H54 (cell line): ENCODE measurements at regions not wholly inside any gene's neighbourhood (a gene's known extent, or its start where the extent isn't known, plus 50 kb on each side); places are given as distances from the start of the nearest gene placed in this dataset.

Source experiments
- DNase-seq: peaks from one replicate; pipeline ENCODE4 v3.0.0; 2011; ENCODE audit warnings: low spot score, mixed read lengths; ENCODE audit not compliant: insufficient read length
- FAIRE-seq: peaks from 3 replicates; lab custom pipeline; 2011; peaks lifted over from hg19 to GRCh38; lab: Jason Lieb, UNC
- POLR2A ChIP-seq: IDR thresholded peaks from 2 replicates; pipeline ENCODE4 v1.6.1; 2011; ENCODE audit warnings: low read depth, mild to moderate bottlenecking, low read length

- no peak for DNase-seq
- TF ChIP-seq POLR2A: no peak
- no peak for FAIRE-seq
Measured at GRCh38 chr13:111559612-111560403, 239.4 kb downstream of the TEX29 start.

- no peak for FAIRE-seq
Measured at GRCh38 chr13:111561091-111561781, 240.8 kb downstream of the TEX29 start.

DNA sequence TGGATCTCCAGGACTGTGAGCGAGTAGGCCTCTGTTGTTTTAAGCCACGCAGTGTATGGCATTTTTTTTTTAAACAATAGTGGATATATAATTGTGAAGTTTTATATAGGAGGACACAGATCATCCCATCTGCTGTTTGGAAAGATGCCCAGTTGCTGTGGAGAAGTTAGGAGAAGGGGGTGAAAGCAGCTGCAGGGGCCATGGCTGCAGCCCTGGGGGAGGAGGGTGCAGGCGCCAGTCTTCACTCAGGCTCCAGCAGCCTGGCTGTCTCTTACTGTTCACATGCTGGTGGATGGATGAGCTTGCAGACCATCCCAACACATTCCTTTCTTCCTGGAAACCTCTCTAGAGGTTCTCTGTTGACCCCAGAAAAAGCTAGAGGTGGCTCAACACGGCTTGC is 242.3 kb downstream of the TEX29 start:
- DNase-seq (no peak), FAIRE-seq (no peak)
- no peak for TF ChIP-seq POLR2A

More at GRCh38 chr13:111561091-111561781, 240.8 kb downstream of the TEX29 start:
- no peak for DNase-seq
- no peak for TF ChIP-seq POLR2A

DNA sequence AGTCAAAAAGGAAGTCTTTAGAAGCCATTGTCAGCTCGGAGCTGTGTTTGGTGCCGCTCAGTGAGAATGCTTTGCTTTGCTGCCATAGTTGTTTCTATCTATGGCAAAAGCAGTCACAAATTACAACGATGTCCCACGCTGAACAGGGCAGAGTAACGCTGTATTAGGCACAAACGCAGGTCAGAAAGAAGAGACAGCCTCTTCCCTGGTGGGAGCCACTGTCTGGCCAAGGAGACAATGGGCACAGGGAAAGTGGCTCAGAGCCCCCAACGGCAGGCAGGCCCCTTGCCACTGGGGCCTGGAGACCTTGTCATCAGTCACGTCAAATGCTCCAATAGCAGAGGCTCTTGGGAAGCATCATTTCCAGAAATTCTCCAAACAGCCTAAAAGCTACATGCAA is 244.2 kb downstream of the TEX29 start:
- TF ChIP-seq POLR2A: no peak
- FAIRE-seq: no peak
- no peak for DNase-seq

DNA sequence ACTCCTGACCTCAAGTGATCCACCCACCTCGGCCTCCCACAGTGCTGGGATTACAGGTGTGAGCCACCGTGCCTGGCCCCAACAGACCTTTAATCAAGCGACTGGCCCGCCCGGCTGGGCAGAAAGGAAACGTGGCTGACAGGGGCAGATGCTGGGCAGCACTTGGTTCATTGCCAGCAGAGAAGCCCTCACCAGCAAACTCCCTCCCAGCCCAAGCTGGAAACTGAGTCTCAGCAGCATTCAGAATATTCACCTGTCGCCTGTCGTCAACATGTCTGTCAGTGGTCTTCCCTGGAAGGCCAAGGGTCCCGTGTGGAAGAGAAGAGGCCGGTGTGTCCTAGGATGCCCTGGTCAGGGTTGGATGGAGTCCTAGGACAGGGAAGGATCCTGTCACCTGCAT is 245.0 kb downstream of the TEX29 start:
- TF ChIP-seq POLR2A: no peak
- FAIRE-seq (no peak), DNase-seq (no peak)

DNA sequence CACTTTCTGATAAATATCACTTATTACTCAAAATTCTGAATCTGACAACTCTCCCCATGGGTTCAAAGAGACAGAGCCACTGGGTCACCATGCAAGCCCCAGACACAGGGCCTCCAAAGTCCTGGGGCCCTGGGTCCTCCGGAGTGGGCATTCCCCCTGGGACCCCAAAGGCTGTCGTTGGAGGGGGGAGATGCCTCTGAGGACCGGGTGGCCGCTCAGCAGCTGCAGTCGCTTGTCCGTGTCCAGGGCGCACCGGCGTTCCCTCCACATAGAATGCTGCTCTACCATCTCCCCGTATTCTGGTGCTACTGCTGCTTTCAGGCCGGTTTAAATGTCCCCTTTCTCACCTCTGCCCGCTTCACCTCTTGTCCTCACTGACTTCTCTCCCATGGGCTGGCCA is 246.1 kb downstream of the TEX29 start:
- DNase-seq: no peak
- no peak for FAIRE-seq
- no peak for TF ChIP-seq POLR2A

GRCh38 chr13:111567637-111568036 is 247.2 kb downstream of the TEX29 start:
- TF ChIP-seq POLR2A: no peak
- FAIRE-seq (no peak), DNase-seq (no peak)

DNA sequence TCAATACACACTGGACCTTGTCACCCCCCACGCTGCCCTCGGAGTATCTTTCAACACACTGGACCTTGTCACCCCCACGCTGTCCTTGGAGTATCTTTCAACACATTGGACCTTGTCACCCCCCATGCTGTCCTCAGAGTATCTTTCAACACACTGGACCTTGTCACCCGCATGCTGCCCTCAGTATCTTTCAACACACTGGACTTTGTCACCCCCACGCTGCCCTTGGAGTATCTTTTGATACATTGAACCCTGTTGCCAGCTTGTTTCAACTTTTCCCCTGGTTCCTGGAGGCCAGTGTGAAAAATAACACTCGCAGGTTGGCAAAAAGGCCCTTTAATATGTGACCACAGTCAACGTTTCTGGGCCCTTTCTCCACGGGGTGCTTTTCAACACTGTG is 247.8 kb downstream of the TEX29 start:
- FAIRE-seq (no peak), DNase-seq (no peak)
- TF ChIP-seq POLR2A: no peak

GRCh38 chr13:111570911-111571310 is 250.5 kb downstream of the TEX29 start:
- DNase-seq (no peak), FAIRE-seq (no peak)
- TF ChIP-seq POLR2A: no peak

DNA sequence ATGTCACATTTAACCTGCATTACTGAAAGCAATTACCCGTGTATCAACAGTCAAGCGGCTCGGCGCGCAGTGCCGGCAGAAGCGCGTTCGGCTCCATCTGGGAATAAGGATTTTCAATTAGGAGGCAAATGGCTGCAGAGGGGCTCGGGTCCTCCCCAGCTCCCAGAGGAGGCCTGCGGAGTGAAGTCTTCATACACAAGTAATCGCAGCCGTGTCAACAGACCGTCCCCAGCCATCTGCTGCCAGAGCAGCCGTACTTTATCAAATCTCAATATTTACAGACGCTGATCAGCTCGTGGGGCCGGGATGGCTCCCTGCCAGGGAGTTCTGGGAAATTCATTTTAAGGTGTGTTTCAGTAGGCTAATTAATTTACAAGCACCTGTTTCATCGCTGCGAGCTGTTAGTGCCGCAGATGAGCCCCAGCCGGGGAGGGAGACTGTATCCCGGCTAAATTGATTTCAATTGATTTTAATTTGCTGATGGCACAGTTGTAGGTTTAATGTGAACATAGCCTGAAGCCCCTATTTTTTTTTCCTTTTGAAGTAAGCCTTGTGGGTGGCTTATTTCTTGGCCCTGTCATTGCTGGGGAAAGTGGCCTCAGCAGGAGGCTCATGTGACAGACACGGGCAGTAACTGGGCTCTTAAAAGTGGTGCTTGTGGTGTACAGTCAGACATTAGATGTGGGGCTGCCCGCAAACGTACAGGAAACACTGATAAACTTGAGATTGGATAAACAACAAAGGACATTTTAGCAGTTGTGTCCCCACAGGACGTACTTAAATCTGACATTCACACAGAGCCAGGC is 252.7 kb downstream of the TEX29 start:
- no peak for TF ChIP-seq POLR2A
- FAIRE-seq: no peak
- DNase-seq: no peak

- DNase-seq (no peak), FAIRE-seq (no peak)
- no peak for TF ChIP-seq POLR2A
Measured at GRCh38 chr13:111573801-111574200, 253.4 kb downstream of the TEX29 start.

GRCh38 chr13:111575276-111575675 is 254.8 kb downstream of the TEX29 start:
- no peak for TF ChIP-seq POLR2A
- FAIRE-seq (no peak), DNase-seq (no peak)

DNA sequence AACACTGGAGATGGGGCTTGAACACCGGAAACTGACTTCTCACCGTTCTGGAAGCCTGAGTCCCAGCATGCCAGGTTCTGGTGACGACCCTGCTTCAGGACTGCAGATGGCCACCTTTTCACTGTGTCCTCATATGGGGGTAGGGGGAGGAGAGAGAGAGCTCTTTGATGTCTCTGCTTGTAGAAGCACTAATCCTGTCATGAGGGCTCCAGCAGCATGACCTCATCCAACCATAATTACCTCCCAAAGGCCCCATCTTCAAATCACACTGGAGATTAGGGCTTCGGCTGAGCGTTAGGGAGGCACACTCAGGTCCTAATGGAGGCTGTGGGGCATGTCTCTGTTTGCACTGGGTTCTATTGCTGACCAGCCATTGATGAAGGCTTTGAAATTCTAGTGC is 255.3 kb downstream of the TEX29 start:
- DNase-seq (no peak), FAIRE-seq (no peak)
- no peak for TF ChIP-seq POLR2A

GRCh38 chr13:111577208-111577828 is 256.9 kb downstream of the TEX29 start:
- TF ChIP-seq POLR2A: no peak
- DNase-seq (no peak), FAIRE-seq (no peak)
